LNCaP clone FGC (cell line): ENCODE measurements at regions not wholly inside any gene's neighbourhood (a gene's known extent, or its start where the extent isn't known, plus 50 kb on each side); places are given as distances from the start of the nearest gene placed in this dataset.
A peak's percentile ranks its signal among the peaks of the same experiment; 100 is the strongest.
"Not testable (repeated sequence)": the region's sequence is repeated elsewhere in the genome, so short reads cannot be mapped to it uniquely, and the experiment has no call there.

Experiments used
- DNase-seq: peaks from one replicate; pipeline ENCODE4 v3.0.0-alpha.2; 2011; ENCODE audit warnings: low read depth
- H3K4me3 ChIP-seq: 2 replicates; pipeline ENCODE4 v1.5.1; 2011; ENCODE audit warnings: mild to moderate bottlenecking, low read depth, low read length, control low read depth
- TF ChIP-seq, protein P1 (sequence below): IDR thresholded peaks from 2 replicates; pipeline ENCODE4 v1.5.1; 2012; ENCODE audit warnings: mild to moderate bottlenecking; ENCODE audit not compliant: control insufficient read depth, insufficient read depth; ENCODE audit errors: extremely low read depth

- no peak for DNase-seq
- no peak overlapping the region for H3K4me3 ChIP-seq
- TF ChIP-seq, protein P1, sequence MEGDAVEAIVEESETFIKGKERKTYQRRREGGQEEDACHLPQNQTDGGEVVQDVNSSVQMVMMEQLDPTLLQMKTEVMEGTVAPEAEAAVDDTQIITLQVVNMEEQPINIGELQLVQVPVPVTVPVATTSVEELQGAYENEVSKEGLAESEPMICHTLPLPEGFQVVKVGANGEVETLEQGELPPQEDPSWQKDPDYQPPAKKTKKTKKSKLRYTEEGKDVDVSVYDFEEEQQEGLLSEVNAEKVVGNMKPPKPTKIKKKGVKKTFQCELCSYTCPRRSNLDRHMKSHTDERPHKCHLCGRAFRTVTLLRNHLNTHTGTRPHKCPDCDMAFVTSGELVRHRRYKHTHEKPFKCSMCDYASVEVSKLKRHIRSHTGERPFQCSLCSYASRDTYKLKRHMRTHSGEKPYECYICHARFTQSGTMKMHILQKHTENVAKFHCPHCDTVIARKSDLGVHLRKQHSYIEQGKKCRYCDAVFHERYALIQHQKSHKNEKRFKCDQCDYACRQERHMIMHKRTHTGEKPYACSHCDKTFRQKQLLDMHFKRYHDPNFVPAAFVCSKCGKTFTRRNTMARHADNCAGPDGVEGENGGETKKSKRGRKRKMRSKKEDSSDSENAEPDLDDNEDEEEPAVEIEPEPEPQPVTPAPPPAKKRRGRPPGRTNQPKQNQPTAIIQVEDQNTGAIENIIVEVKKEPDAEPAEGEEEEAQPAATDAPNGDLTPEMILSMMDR = no peak
These were observed 197.3 kb upstream of the EXOC2 start for GRCh38 chr6:890201-890600.

GRCh38 chr6:887583-888235 lies 194.8 kb upstream of the EXOC2 start:
- DNase-seq = no peak
- TF ChIP-seq, protein P1 = no peak
- no peak overlapping the region for H3K4me3 ChIP-seq

DNA sequence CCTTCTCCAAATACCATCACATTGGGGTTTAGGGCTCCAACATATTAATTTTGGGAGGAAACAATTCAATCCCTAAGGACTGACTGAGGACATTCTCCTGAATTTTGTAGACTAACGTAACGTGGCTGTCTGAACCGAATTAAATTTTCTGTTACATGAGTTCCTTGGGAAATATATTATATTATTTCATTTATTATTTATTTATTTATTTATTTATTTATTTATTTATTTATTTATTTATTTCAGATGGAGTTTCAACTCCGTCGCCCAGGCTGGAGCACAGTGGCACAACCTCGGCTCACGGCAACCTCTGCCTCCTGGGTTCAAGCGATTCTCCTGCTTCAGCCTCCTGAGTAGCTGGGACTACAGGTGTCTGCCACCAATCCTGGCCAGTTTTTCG lies 193.2 kb upstream of the EXOC2 start:
- DNase-seq, H3K4me3 ChIP-seq: not testable (repeated sequence)

- no peak for DNase-seq
- TF ChIP-seq, protein P1 = no peak
- H3K4me3 ChIP-seq = no peak overlapping the region
These were observed 192.2 kb upstream of the EXOC2 start for GRCh38 chr6:885051-885590.

DNA sequence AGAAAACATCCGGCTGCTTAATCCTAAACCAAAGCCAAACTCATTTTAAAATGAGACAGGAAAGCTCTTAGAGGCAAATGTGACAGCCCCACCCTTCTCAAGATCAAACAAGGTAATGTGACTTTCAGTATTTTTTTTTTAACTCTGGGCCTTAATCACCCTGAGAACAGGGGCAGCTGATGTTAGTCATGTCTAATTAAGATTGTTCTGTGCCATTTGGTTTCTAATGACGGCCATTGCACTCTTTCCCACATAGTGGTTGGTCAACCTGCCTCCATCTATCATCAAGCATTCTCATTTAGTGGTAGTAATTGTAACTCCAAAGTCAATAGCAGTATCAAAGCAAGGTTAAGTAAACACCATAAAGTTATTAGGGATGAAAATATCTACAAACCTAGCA lies 191.6 kb upstream of the EXOC2 start:
- H3K4me3 ChIP-seq = no peak overlapping the region
- DNase-seq = peak; percentile 11
- TF ChIP-seq, protein P1 = no peak

DNA sequence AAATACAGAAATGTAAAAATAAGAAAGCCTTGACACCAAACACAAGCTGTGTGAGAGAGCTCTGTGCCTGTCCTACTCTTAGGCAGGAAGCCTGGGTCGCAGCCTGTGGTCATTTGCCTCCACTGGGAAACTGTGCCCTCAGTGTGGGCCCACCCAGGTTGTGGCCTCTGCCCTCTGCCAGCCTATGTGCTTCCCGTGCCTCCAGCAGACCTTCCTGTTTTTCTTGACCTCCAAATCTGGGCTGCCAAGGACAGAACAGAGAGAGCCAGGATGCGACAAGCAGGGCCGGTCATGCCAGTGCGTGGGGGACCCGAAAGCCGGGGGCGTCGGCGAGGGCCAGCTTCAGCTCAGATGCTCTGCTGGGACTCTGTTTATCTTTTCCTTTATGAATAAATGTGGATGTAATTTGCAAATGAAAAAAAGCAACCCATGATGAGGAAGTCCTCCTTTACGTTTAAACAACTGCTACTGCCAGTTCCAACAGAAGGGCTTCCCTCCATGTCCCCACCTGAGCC lies 189.2 kb upstream of the EXOC2 start:
- TF ChIP-seq, protein P1 = no peak
- DNase-seq = no peak
- H3K4me3 ChIP-seq = no peak overlapping the region

DNA sequence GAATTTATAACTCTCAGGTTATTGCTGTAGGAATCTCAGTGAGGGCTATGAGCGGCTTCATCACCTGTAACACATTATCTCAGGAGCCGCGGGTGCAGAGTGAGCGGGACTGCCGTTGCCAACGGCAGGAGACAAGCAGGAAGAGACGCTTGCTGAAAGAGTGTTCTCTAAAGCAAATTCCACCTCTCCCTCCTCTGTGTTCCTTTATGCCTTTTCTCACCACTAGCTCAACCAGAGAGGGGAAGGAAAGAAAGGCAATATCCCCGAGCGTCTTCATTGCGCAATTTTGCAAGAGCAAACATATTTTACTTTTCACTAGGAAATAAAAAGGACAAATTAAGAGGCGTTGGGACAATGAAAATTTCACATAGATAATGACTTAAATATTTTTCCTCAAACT lies 185.2 kb upstream of the EXOC2 start:
- no peak for DNase-seq
- TF ChIP-seq, protein P1 = no peak
- no peak overlapping the region for H3K4me3 ChIP-seq
